Type B pancreatic cell (in vitro differentiated cells): ENCODE measurements at regions not wholly inside any gene's neighbourhood (a gene's known extent, or its start where the extent isn't known, plus 50 kb on each side); places are given as distances from the start of the nearest gene placed in this dataset.

Experiments
- DNase-seq: peaks from one replicate; pipeline ENCODE4 v3.0.0; 2021; ENCODE audit warnings: mixed read lengths; ENCODE audit not compliant: unreplicated experiment; ENCODE audit errors: extremely low spot score
- H3K27ac Mint-ChIP-seq: 2 replicates; pipeline ENCODE4 v1.8.0; 2021; ENCODE audit warnings: mild to moderate bottlenecking, mixed read lengths
- H3K27me3 Mint-ChIP-seq: 2 replicates; pipeline ENCODE4 v1.8.0; 2021; ENCODE audit warnings: mixed read lengths
- H3K36me3 Mint-ChIP-seq: 2 replicates; pipeline ENCODE4 v1.8.0; 2021; ENCODE audit warnings: mixed read lengths
- H3K4me1 Mint-ChIP-seq: one replicate; pipeline ENCODE4 v1.8.0; 2021; ENCODE audit warnings: mixed read lengths; ENCODE audit not compliant: unreplicated experiment
- H3K4me3 Mint-ChIP-seq: 2 replicates; pipeline ENCODE4 v1.8.0; 2021; ENCODE audit warnings: mild to moderate bottlenecking, mixed read lengths
- H3K9me3 Mint-ChIP-seq: 2 replicates; pipeline ENCODE4 v1.8.0; 2021; ENCODE audit warnings: mixed read lengths
- TF ChIP-seq, protein P1 (sequence below): fragments of 200-600 bp; sonication (generic); conservative IDR thresholded peaks from 2 replicates; pipeline ENCODE4 v1.5.0; 2021; ENCODE audit warnings: antibody characterized with exemption, mild to moderate bottlenecking

DNA sequence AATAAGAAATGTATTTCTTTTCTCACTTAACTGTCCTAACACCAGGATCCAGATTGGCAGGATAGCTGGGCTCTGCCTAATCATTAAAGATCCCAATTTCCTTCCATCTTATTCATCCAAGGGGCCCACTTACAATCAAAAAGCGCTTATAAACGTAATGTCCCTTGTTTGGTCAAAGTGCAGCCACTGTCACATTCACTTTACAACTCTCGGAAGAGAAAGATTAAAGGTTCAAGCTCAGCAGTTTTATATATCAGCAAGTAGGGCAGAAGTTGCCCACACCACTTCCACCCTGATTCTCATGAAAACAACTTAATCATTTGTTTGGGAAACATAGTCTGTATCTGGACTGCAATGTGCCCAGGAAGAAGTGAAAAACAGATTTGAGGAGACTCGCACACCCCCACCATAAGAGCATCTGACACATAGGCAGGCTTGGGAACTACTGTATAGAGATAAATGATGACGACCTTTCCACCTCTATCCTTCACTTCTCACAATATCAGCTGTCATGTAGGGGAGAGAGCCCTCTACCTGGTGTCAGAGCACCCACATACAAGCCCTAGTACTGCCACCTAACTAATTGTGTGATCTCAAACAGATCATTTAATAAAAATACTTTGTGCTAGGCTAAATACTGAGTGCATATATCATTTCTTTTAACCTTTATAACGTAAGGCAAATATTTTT lies 80.8 kb downstream of the CAPZA3 start:
- no peak for DNase-seq
- TF ChIP-seq, protein P1, sequence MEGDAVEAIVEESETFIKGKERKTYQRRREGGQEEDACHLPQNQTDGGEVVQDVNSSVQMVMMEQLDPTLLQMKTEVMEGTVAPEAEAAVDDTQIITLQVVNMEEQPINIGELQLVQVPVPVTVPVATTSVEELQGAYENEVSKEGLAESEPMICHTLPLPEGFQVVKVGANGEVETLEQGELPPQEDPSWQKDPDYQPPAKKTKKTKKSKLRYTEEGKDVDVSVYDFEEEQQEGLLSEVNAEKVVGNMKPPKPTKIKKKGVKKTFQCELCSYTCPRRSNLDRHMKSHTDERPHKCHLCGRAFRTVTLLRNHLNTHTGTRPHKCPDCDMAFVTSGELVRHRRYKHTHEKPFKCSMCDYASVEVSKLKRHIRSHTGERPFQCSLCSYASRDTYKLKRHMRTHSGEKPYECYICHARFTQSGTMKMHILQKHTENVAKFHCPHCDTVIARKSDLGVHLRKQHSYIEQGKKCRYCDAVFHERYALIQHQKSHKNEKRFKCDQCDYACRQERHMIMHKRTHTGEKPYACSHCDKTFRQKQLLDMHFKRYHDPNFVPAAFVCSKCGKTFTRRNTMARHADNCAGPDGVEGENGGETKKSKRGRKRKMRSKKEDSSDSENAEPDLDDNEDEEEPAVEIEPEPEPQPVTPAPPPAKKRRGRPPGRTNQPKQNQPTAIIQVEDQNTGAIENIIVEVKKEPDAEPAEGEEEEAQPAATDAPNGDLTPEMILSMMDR, result no peak
- Mint-ChIP-seq H3K4me3 (no peak overlapping the region), H3K9me3 (no peaks in the 10 kb centered on the region), H3K36me3 (no peaks in the 10 kb centered on the region), H3K27ac (no peak overlapping the region), H3K4me1 (no peaks in the 10 kb centered on the region), H3K27me3 (peaks cover 67% of the 10 kb centered on the region)

DNA sequence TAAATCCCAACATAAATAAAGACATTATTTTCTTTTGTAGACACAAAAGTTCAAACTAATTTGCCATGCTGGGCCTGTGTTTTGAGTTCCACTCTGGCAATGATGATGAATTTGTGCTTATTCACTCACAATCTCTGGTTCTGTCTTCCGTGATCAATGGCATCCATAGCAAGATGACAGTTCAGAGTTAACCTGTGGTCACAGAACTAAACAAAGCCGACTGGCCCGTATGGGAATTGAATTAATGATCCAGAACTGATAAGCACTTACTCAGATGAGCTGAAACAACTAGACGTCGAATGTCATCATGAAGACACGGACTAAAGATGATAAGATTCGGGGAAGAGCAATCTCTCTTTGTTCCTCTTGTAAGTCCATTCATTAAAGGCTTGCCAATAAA lies 81.6 kb downstream of the CAPZA3 start:
- peaks cover 65% of the 10 kb centered on the region for H3K27me3 Mint-ChIP-seq
- DNase-seq, result no peak
- H3K36me3 Mint-ChIP-seq, result no peaks in the 10 kb centered on the region
- TF ChIP-seq, protein P1, result no peak
- no peaks in the 10 kb centered on the region for H3K9me3 Mint-ChIP-seq
- no peak overlapping the region for H3K4me3 Mint-ChIP-seq
- H3K4me1 Mint-ChIP-seq, result no peaks in the 10 kb centered on the region
- no peak overlapping the region for H3K27ac Mint-ChIP-seq

DNA sequence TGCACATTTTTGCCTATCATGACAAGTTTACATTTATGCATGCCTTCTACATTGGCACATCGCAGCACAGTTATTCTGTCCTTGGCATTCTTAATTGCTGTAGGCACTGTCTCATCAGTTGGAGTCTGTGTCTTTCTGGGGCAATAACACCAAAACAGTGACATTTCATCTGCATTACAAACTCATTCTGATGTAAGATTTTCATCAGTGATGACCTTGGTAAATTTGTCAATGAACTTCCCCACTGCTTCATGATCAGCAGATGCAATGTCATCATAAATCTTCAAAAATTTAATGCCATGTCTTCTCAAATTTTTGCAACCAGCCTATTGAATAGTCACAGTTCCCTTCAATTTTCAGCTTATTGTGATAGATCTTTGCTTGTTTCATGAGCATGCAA lies 85.5 kb downstream of the CAPZA3 start:
- Mint-ChIP-seq H3K4me3 (no peak overlapping the region), H3K27ac (no peak overlapping the region), H3K27me3 (peaks cover 32% of the 10 kb centered on the region), H3K36me3 (peaks cover 3% of the 10 kb centered on the region), H3K4me1 (no peaks in the 10 kb centered on the region), H3K9me3 (peaks cover 2% of the 10 kb centered on the region)
- no peak for DNase-seq
- TF ChIP-seq, protein P1, result no peak

DNA sequence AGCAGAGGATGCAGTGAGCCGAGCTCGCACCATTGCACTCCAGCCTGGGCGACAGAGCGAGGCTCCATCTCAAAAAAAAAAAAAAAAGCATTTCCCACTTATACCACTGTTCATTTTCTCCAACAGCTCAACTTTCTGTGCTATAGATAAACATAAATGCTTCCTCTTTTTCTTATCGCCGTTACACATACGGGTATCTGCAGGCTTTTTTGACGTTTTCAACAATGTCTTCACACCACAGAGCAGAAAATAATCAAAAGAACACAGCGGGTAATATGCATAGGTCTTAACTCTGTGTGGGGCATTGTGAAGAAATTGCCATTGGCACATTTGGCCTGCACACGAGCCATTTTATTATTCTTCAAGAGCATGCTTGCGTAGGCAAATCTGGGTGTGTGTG lies 86.4 kb downstream of the CAPZA3 start:
- peaks cover 6% of the 10 kb centered on the region for H3K9me3 Mint-ChIP-seq
- H3K4me3 Mint-ChIP-seq, result no peak overlapping the region
- TF ChIP-seq, protein P1, result no peak
- no peak overlapping the region for H3K27ac Mint-ChIP-seq
- peaks cover 6% of the 10 kb centered on the region for H3K36me3 Mint-ChIP-seq
- DNase-seq, result no peak
- H3K27me3 Mint-ChIP-seq, result peaks cover 24% of the 10 kb centered on the region
- no peaks in the 10 kb centered on the region for H3K4me1 Mint-ChIP-seq

DNA sequence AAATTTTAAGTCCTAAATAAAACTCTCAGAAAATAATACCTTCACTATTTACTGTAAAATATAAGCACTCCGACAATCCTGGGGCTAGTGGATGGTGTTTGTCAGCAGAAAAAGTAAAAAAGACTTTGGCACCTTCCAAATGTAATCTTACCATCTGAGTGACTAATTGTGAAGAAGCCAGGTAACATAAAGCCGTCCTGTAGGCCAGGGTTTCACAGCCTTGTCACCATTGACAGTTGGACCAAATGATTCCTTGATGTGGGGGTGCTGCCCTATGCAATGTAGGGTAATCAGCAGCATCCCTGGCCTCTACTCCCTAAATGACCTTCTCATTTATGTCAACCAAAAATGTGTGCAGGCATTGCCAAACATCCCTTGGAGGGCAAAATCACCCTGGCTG lies 87.2 kb downstream of the CAPZA3 start:
- TF ChIP-seq, protein P1, result no peak
- Mint-ChIP-seq H3K27ac (no peak overlapping the region), H3K4me1 (no peaks in the 10 kb centered on the region), H3K9me3 (peaks cover 6% of the 10 kb centered on the region), H3K36me3 (peaks cover 6% of the 10 kb centered on the region), H3K27me3 (peaks cover 17% of the 10 kb centered on the region), H3K4me3 (no peak overlapping the region)
- no peak for DNase-seq
